ENCODE measurements at regions not wholly inside any gene's neighbourhood (a gene's known extent, or its start where the extent isn't known, plus 50 kb on each side); places are given as distances from the start of the nearest gene placed in this dataset.

GRCh38 chr17:77749321-77749751 is 209.2 kb upstream of the TNRC6C start:
- TF ChIP-seq, protein P1, sequence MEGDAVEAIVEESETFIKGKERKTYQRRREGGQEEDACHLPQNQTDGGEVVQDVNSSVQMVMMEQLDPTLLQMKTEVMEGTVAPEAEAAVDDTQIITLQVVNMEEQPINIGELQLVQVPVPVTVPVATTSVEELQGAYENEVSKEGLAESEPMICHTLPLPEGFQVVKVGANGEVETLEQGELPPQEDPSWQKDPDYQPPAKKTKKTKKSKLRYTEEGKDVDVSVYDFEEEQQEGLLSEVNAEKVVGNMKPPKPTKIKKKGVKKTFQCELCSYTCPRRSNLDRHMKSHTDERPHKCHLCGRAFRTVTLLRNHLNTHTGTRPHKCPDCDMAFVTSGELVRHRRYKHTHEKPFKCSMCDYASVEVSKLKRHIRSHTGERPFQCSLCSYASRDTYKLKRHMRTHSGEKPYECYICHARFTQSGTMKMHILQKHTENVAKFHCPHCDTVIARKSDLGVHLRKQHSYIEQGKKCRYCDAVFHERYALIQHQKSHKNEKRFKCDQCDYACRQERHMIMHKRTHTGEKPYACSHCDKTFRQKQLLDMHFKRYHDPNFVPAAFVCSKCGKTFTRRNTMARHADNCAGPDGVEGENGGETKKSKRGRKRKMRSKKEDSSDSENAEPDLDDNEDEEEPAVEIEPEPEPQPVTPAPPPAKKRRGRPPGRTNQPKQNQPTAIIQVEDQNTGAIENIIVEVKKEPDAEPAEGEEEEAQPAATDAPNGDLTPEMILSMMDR (IDR thresholded peaks at IDR 0.05; ENCODE audit: low read depth, low read length), result no peak
- TF ChIP-seq EZH2phosphoT487 (IDR thresholded peaks at IDR 0.05; ENCODE audit: low read depth), result no peak

Measured in OCI-LY3 (cell line).